Immature natural killer cell (primary cell): ENCODE measurements at regions not wholly inside any gene's neighbourhood (a gene's known extent, or its start where the extent isn't known, plus 50 kb on each side); places are given as distances from the start of the nearest gene placed in this dataset.
A peak's percentile ranks its signal among the peaks of the same experiment; 100 is the strongest.
"Not testable (repeated sequence)": the region's sequence is repeated elsewhere in the genome, so short reads cannot be mapped to it uniquely, and the experiment has no call there.

Experiments used
- DNase-seq, 3 donors: peaks; one replicate each; pipeline ENCODE4 v3.0.0; 2022; ENCODE audit warnings: mixed read lengths in 1 of 3
- H3K27ac Mint-ChIP-seq, 6 donors: one replicate each; pipeline ENCODE4 v1.8.0; 2020; ENCODE audit warnings: mixed read lengths in 6 of 6, mild to moderate bottlenecking in 5 of 6, inconsistent platforms in 4 of 6, moderate library complexity in 3 of 6
- H3K27me3 Mint-ChIP-seq, 3 donors: one replicate each; pipeline ENCODE4 v1.8.0; 2020 to 2021; ENCODE audit warnings: low read depth in 3 of 3, mild to moderate bottlenecking in 3 of 3, mixed read lengths in 3 of 3, moderate library complexity in 3 of 3, inconsistent platforms in 1 of 3
- H3K36me3 Mint-ChIP-seq, 3 donors: one replicate each; pipeline ENCODE4 v1.8.0; 2020; ENCODE audit warnings: mixed read lengths in 3 of 3, inconsistent platforms in 2 of 3, mild to moderate bottlenecking in 2 of 3
- H3K4me1 Mint-ChIP-seq, 2 donors: one replicate each; pipeline ENCODE4 v1.8.0; 2020; ENCODE audit warnings: inconsistent platforms in 2 of 2, mild to moderate bottlenecking in 2 of 2, mixed read lengths in 2 of 2, moderate library complexity in 1 of 2
- H3K4me3 Mint-ChIP-seq, 5 donors: one replicate each; pipeline ENCODE4 v1.8.0; 2020; ENCODE audit warnings: mild to moderate bottlenecking in 5 of 5, mixed read lengths in 5 of 5, inconsistent platforms in 3 of 5, moderate library complexity in 3 of 5
- H3K9me3 Mint-ChIP-seq, 6 donors: one replicate each; pipeline ENCODE4 v1.8.0; 2020; ENCODE audit warnings: mild to moderate bottlenecking in 6 of 6, mixed read lengths in 6 of 6, inconsistent platforms in 4 of 6, moderate library complexity in 3 of 6

DNA sequence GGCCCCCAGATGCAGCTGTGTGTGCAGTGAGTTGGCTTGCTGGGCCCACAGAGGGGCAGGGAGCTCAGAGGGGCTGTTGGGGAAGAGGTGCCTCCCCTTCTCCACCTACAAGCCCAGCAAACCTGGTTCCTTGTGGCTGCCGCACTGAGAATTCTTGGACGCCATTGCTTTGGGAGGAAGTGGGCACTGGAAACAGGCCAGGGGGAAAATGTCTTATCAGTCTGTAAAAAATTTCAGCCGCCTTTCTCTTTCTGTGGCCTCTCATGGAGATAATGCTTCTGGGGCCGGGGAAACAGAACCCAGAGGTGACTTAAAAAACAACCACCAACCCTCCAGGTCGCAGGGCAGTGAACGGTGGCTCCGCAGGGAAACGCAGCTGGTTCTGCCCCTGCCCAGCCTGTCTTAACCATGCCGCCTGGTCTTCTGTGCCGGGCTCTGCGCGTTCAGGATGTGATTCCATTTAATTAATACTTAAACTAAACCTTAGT lies 167.7 kb downstream of the LAT start:
- Mint-ChIP-seq H3K4me1 (peaks cover 92% of the 10 kb centered on the region in 2 donors), H3K27ac (peak overlapping the region; percentile 59 to 100 (median 97)), H3K4me3 (peak overlapping the region in 3 of 5 donors; percentile 38 to 76 (median 47)), H3K27me3 (peaks cover 4 to 15% (median 11%) of the 10 kb centered on the region in 3 donors), H3K36me3 (peaks cover 9 to 18% (median 18%) of the 10 kb centered on the region in 3 donors)
- DNase-seq, result peak in 1 of 3 donors; percentile 30
- not testable (repeated sequence) for H3K9me3 Mint-ChIP-seq

DNA sequence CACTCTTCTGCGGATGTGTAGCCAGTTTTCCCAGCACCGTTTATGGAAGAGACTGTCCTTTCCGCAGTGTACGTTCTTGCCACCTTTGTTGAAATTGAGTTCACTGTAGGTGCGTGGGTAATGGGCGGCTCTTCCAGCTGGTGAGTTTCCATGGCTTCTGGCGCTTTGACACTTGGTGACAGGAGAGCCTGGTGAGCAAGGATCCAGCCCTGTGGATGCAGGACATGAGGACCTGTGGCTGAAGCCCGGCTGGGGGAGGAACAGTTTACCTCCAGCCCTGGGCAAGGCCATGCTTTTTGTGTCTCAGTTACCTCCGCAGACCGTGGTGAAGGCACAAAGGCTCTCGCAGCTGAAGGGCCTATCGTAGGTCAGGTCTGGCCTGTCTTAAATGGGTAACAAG lies 166.5 kb downstream of the LAT start:
- peaks cover 4 to 15% (median 11%) of the 10 kb centered on the region in 3 donors for H3K27me3 Mint-ChIP-seq
- no peak for DNase-seq
- peak overlapping the region in 2 of 5 donors; percentile 6 to 20 for H3K4me3 Mint-ChIP-seq
- no peaks in the 10 kb centered on the region for H3K9me3 Mint-ChIP-seq
- H3K4me1 Mint-ChIP-seq, result peaks cover 92% of the 10 kb centered on the region in 2 donors
- H3K36me3 Mint-ChIP-seq, result peaks cover 4 to 14% (median 12%) of the 10 kb centered on the region in 3 donors
- peak overlapping the region; percentile 72 to 100 (median 100) for H3K27ac Mint-ChIP-seq

DNA sequence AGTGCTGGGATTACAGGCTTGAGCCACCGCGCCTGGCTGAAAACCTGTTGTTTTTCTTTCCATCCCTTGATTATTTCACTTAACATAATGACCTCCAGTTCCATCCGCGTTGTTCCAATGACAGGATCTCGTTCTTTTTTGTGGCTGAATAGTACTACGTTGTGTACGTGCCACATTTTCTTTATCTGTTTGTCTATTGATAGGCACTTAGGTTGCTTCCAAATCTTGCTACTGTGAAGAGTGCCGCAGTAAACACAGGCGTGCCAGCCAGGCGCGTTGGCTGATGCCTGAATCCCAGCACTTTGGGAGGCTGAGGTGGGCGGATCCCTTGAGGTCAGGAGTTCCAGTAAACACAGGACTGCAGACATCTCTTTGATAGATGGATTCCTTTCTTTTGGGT lies 165.1 kb downstream of the LAT start:
- not testable (repeated sequence) for DNase-seq, H3K9me3 Mint-ChIP-seq
- Mint-ChIP-seq H3K27me3 (peaks cover 5 to 13% (median 8%) of the 10 kb centered on the region in 3 donors), H3K36me3 (peaks cover 4 to 15% (median 15%) of the 10 kb centered on the region in 3 donors), H3K4me1 (peaks cover 92 to 96% of the 10 kb centered on the region in 2 donors), H3K4me3 (peak overlapping the region; percentile 44 to 85 (median 76)), H3K27ac (peak overlapping the region; percentile 97 to 100 (median 100))

DNA sequence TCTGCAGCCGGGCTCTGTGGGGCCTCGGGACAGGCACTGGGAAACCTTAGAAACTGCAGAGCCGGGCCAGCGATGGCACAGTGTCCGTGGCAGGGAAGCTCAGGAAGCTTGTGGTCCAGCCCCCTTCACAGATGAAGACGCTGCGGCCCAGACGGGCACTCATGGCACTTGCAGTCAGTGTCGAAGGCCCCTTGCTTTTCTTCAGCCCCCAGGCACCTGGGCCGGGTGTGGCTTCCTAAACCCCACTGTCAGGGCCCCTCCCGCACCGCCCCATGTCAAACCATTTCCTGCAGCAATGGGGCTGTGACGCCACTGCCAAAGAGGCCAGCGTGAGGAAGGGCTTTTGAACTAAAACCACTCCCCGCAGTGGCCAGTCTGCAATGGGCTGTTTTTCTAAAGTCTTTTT lies 164.0 kb downstream of the LAT start:
- peak; percentile 93 for DNase-seq
- peaks cover 3 to 13% (median 11%) of the 10 kb centered on the region in 3 donors for H3K36me3 Mint-ChIP-seq
- H3K27ac Mint-ChIP-seq, result peak overlapping the region; percentile 97 to 100 (median 100)
- H3K4me3 Mint-ChIP-seq, result peak overlapping the region; percentile 72 to 85 (median 76)
- peaks cover 89 to 93% of the 10 kb centered on the region in 2 donors for H3K4me1 Mint-ChIP-seq
- H3K27me3 Mint-ChIP-seq, result peaks cover 5 to 13% (median 6%) of the 10 kb centered on the region in 3 donors
- no peaks in the 10 kb centered on the region for H3K9me3 Mint-ChIP-seq

GRCh38 chr16:29148131-29148691 lies 163.4 kb downstream of the LAT start:
- Mint-ChIP-seq H3K4me1 (peaks cover 89 to 90% of the 10 kb centered on the region in 2 donors), H3K4me3 (peak overlapping the region in 4 of 5 donors; percentile 72 to 83 (median 76)), H3K27ac (peak overlapping the region; percentile 97 to 100 (median 100)), H3K9me3 (no peaks in the 10 kb centered on the region), H3K27me3 (peaks cover 5 to 13% (median 6%) of the 10 kb centered on the region in 3 donors), H3K36me3 (peaks cover 3 to 13% (median 10%) of the 10 kb centered on the region in 3 donors)
- DNase-seq, result no peak

DNA sequence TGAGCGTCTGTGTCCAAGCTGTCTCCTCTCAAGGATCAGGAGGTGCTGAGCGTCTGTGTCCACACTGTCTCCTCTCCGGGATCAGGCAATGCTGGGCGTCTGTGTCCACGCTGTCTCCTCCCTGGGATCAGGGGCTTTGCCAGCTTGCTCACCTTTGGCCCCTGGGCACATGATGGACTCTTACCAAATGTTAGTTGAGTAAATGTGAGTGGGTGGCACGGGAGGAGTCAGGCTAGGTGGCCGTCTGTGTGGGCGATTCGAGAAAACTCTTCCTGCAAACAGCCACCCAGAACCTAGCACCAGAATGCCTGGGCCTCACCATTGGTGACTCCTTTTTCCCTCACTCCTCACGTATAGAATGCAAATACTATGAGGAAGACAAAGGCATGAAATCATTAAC lies 162.9 kb downstream of the LAT start:
- Mint-ChIP-seq H3K36me3 (peaks cover 3 to 13% (median 10%) of the 10 kb centered on the region in 3 donors), H3K4me3 (peak overlapping the region in 1 of 5 donors; percentile 15), H3K27ac (peak overlapping the region; percentile 88 to 100 (median 99)), H3K4me1 (peaks cover 86 to 87% of the 10 kb centered on the region in 2 donors), H3K27me3 (peaks cover 5 to 13% (median 6%) of the 10 kb centered on the region in 3 donors)
- H3K9me3 Mint-ChIP-seq, DNase-seq: not testable (repeated sequence)

GRCh38 chr16:29146808-29147643 lies 162.2 kb downstream of the LAT start:
- DNase-seq, H3K9me3 Mint-ChIP-seq: not testable (repeated sequence)
- Mint-ChIP-seq H3K4me1 (peaks cover 86 to 87% of the 10 kb centered on the region in 2 donors), H3K27ac (peak overlapping the region; percentile 88 to 100 (median 99)), H3K36me3 (peaks cover 10 to 19% (median 10%) of the 10 kb centered on the region in 3 donors), H3K27me3 (peaks cover 5 to 13% (median 6%) of the 10 kb centered on the region in 3 donors), H3K4me3 (peak overlapping the region in 2 of 5 donors; percentile 7 to 63)

- Mint-ChIP-seq H3K4me3 (no peak overlapping the region), H3K9me3 (no peaks in the 10 kb centered on the region), H3K27ac (peak overlapping the region; percentile 88 to 100 (median 99)), H3K36me3 (peaks cover 10 to 19% (median 10%) of the 10 kb centered on the region in 3 donors), H3K27me3 (peaks cover 5 to 13% (median 6%) of the 10 kb centered on the region in 3 donors), H3K4me1 (peaks cover 80% of the 10 kb centered on the region in 2 donors)
- no peak for DNase-seq
Observed at GRCh38 chr16:29146266-29146665, 161.4 kb downstream of the LAT start.

DNA sequence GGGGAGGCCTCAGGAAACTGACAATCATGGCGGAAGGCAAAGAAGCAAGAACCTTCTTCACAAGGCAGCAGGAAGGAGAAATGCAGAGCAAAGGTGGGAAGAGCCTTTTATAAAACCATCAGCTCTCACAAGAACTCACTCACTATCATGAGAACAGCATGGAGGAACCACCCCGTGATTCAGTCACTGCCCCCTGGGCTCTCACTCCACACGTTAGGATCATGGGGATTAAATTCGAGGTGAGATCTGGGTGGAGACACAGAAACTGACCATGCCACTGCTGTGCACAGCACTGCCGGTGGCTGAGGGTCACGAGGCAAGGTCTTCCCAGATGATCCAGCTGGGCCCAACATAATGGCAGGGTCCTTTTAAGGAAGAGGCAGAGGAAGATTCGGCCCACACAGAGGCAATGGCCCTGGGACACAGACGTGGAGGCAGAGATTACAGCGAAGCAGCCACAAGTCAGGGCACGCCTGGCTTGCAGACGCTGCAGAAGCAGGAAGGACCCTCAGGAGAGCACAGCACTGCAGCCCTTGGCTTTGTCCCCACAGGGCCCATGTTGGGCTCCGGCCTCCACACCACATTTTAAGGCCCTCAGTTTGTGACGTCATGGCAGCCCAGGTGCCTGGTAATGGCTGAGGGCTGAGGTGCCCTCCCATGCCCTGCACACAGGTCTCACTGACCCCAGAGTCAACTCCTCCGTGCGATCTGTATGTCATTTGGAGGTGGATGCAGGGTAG lies 160.8 kb downstream of the LAT start:
- not testable (repeated sequence) for H3K9me3 Mint-ChIP-seq, DNase-seq
- Mint-ChIP-seq H3K27ac (peak overlapping the region; percentile 88 to 100 (median 99)), H3K4me1 (peaks cover 74 to 75% of the 10 kb centered on the region in 2 donors), H3K4me3 (peak overlapping the region in 2 of 5 donors; percentile 10 to 18), H3K36me3 (peaks cover 10 to 19% (median 10%) of the 10 kb centered on the region in 3 donors), H3K27me3 (peaks cover 5 to 13% (median 6%) of the 10 kb centered on the region in 3 donors)

GRCh38 chr16:29145086-29145485 lies 160.2 kb downstream of the LAT start:
- Mint-ChIP-seq H3K4me3 (peak overlapping the region in 1 of 5 donors; percentile 10), H3K36me3 (peaks cover 5 to 18% (median 12%) of the 10 kb centered on the region in 3 donors), H3K4me1 (peaks cover 69% of the 10 kb centered on the region in 2 donors), H3K27ac (peak overlapping the region; percentile 89 to 100 (median 99)), H3K27me3 (peaks cover 5 to 11% (median 6%) of the 10 kb centered on the region in 3 donors)
- not testable (repeated sequence) for H3K9me3 Mint-ChIP-seq, DNase-seq

- DNase-seq, H3K9me3 Mint-ChIP-seq, H3K27me3 Mint-ChIP-seq: not testable (repeated sequence)
- H3K36me3 Mint-ChIP-seq, result peaks cover 5 to 18% (median 12%) of the 10 kb centered on the region in 3 donors
- peak overlapping the region in 1 of 5 donors; percentile 27 for H3K4me3 Mint-ChIP-seq
- peaks cover 65% of the 10 kb centered on the region in 2 donors for H3K4me1 Mint-ChIP-seq
- H3K27ac Mint-ChIP-seq, result peak overlapping the region; percentile 87 to 100 (median 98)
Observed at GRCh38 chr16:29144669-29145062, 159.8 kb downstream of the LAT start.

DNA sequence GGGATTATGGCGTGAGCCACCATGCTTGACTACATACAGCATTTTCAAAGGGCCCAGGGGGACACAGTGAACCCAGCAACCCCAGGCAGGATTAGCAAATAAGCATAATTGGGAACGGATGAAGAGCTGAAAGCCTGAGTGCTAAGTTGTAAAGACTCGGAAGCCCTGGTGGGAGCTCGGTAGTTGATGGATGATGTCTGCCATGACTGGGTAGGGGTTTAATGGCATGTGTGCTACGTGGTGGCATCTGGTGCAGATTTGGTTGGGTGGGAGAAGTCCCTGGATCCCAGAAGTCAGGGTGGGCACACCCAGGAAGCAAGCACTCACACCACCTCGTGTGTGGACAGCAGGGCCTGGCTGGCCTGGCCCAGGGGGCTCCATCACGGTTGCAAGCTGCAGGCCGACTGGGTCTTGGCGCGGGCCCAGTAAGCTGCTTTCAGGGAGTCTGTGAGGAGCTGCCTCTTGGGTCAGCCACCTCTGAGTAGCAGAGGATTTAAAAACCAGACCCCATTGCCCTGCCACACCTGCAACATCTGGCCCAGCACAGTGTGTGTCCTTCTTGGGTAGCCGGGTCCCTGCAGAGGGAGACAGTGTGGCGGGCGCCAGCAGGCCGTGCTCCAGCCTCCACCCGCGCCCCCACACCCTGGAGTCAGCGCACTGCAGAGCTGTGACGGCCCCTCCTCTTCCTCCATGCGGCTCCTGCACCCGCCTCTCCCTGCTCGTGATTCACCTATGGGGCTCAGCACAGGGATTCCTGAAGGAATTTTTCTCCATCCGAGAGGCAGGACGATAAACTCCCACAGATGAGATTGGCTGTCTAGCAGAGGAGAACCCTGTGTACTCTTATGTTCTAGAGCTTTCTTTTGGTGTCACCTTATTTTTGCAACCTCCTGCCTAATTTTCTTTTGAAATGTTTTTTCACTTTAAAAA lies 159.2 kb downstream of the LAT start:
- not testable (repeated sequence) for DNase-seq, H3K9me3 Mint-ChIP-seq, H3K27me3 Mint-ChIP-seq
- Mint-ChIP-seq H3K36me3 (peaks cover 5 to 15% (median 12%) of the 10 kb centered on the region in 3 donors), H3K4me1 (peaks cover 58% of the 10 kb centered on the region in 2 donors), H3K4me3 (peak overlapping the region in 1 of 5 donors; percentile 27), H3K27ac (peak overlapping the region; percentile 88 to 100 (median 98))
